CD14-positive monocyte (primary cell): ENCODE measurements at regions not wholly inside any gene's neighbourhood (a gene's known extent, or its start where the extent isn't known, plus 50 kb on each side); places are given as distances from the start of the nearest gene placed in this dataset.
"Not testable (repeated sequence)": the region's sequence is repeated elsewhere in the genome, so short reads cannot be mapped to it uniquely, and the experiment has no call there.

Experiments
- DNase-seq, 3 donors: peaks; one replicate each; pipeline ENCODE4 v3.0.0-alpha.2; 2011 to 2022
- H2AFZ ChIP-seq: 2 replicates; pipeline ENCODE4 v1.6.0; 2012; ENCODE audit warnings: mild to moderate bottlenecking, low read depth, low read length, inconsistent platforms; ENCODE audit not compliant: insufficient read depth, poor library complexity, severe bottlenecking
- H3K27ac ChIP-seq, 2 donors: 1 replicate in 1 of 2; 2 replicates in 1 of 2; pipeline ENCODE4 v1.5.1; 2012 to 2013; ENCODE audit warnings: low read length in 2 of 2, control low read depth in 1 of 2, inconsistent platforms in 1 of 2, low read depth in 1 of 2, mild to moderate bottlenecking in 1 of 2
- H3K27me3 ChIP-seq, 2 donors: one replicate each; pipeline versions ENCODE4 v1.6.0 to v1.6.1; 2011 to 2013; ENCODE audit warnings: low read length in 2 of 2; ENCODE audit not compliant: control insufficient read depth in 2 of 2, insufficient read depth in 2 of 2
- H3K36me3 ChIP-seq, 2 donors: replicated peaks in 1 of 2; 1 replicate in 1 of 2; 2 replicates in 1 of 2; pipeline versions ENCODE4 v1.5.1 to v1.6.1; 2012 to 2013; ENCODE audit warnings: low read length in 2 of 2, control low read depth in 1 of 2, inconsistent platforms in 1 of 2, mild to moderate bottlenecking in 1 of 2; ENCODE audit not compliant: insufficient read depth in 2 of 2, control insufficient read depth in 1 of 2
- H3K4me1 ChIP-seq, 2 donors: 1 replicate in 1 of 2; 2 replicates in 1 of 2; pipeline versions ENCODE4 v1.5.1 to v1.6.1; 2012 to 2013; ENCODE audit warnings: low read length in 2 of 2, control low read depth in 1 of 2, inconsistent platforms in 1 of 2, mild to moderate bottlenecking in 1 of 2, moderate library complexity in 1 of 2; ENCODE audit not compliant: insufficient read depth in 2 of 2, control insufficient read depth in 1 of 2
- H3K4me2 ChIP-seq: replicated peaks from 2 replicates; pipeline ENCODE3; 2012; ENCODE audit warnings: low read length, moderate library complexity, mild to moderate bottlenecking; ENCODE audit not compliant: poor library complexity, severe bottlenecking; ENCODE audit errors: extremely low read depth
- H3K4me3 ChIP-seq, 3 experiments: fragments of 200-600 bp in 1 of 3; sonication (generic) in 1 of 3; replicated peaks in 1 of 3; 1 replicate in 2 of 3; 2 replicates in 1 of 3; pipeline ENCODE4 v1.5.1; 2011 to 2013; ENCODE audit warnings: low read length in 3 of 3, mild to moderate bottlenecking in 3 of 3, control low read depth in 2 of 3, low read depth in 2 of 3, inconsistent platforms in 1 of 3, moderate library complexity in 1 of 3
- H3K79me2 ChIP-seq: 2 replicates; pipeline ENCODE4 v1.6.0; 2012; ENCODE audit warnings: mild to moderate bottlenecking, control low read depth, inconsistent platforms, low read length, moderate library complexity; ENCODE audit not compliant: insufficient read depth
- H3K9ac ChIP-seq: 2 replicates; pipeline ENCODE4 v1.6.0; 2017; ENCODE audit warnings: low read length, mild to moderate bottlenecking; ENCODE audit not compliant: insufficient read depth, poor library complexity, severe bottlenecking
- H3K9me3 ChIP-seq, 2 donors: replicated peaks in 1 of 2; 1 replicate in 1 of 2; 2 replicates in 1 of 2; pipeline versions ENCODE4 v1.5.1 to v1.6.1; 2012 to 2013; ENCODE audit warnings: low read length in 2 of 2, control low read depth in 1 of 2; ENCODE audit not compliant: control insufficient read depth in 1 of 2, insufficient read depth in 1 of 2
- H4K20me1 ChIP-seq: 2 replicates; pipeline ENCODE4 v1.6.0; 2012; ENCODE audit warnings: mild to moderate bottlenecking, low read length, control low read depth, moderate library complexity; ENCODE audit not compliant: insufficient read depth
- H3K27ac Mint-ChIP-seq, 7 donors: one replicate each; pipeline ENCODE4 v1.8.0; 2020; ENCODE audit warnings: mild to moderate bottlenecking in 7 of 7, mixed read lengths in 7 of 7, moderate library complexity in 6 of 7, inconsistent platforms in 2 of 7
- H3K27me3 Mint-ChIP-seq, 3 donors: one replicate each; pipeline ENCODE4 v1.8.0; 2021 to 2022; ENCODE audit warnings: low read depth in 3 of 3, mild to moderate bottlenecking in 3 of 3, mixed read lengths in 3 of 3, moderate library complexity in 3 of 3, inconsistent platforms in 1 of 3
- H3K36me3 Mint-ChIP-seq, 2 donors: one replicate each; pipeline ENCODE4 v1.8.0; 2020; ENCODE audit warnings: mixed read lengths in 2 of 2, inconsistent platforms in 1 of 2, mild to moderate bottlenecking in 1 of 2
- H3K4me1 Mint-ChIP-seq: one replicate; pipeline ENCODE4 v1.8.0; 2020; ENCODE audit warnings: mild to moderate bottlenecking, mixed read lengths
- H3K4me3 Mint-ChIP-seq, 2 donors: one replicate each; pipeline ENCODE4 v1.8.0; 2020; ENCODE audit warnings: mild to moderate bottlenecking in 2 of 2, mixed read lengths in 2 of 2, moderate library complexity in 1 of 2
- H3K9me3 Mint-ChIP-seq, 7 donors: one replicate each; pipeline ENCODE4 v1.8.0; 2020 to 2022; ENCODE audit warnings: mixed read lengths in 7 of 7, mild to moderate bottlenecking in 6 of 7, moderate library complexity in 6 of 7, inconsistent platforms in 2 of 7
- WGBS: methylation state at CpG from one replicate; pipeline ENCODE4 v1.1.5; 2013; ENCODE audit warnings: missing lambda C conversion rate; ENCODE audit not compliant: insufficient coverage; 5-methylcytosine and 5-hydroxymethylcytosine counted together
- intact Hi-C, 2 donors: fragments of 100-400 bp; cut with micrococcal nuclease; formaldehyde crosslinking; loops; one replicate each; pipeline versions ENCODE4 v1.15.0 to v1.15.1; 2023
- TF ChIP-seq, protein P1 (sequence below): fragments of 200-600 bp; IDR thresholded peaks from one replicate; pipeline ENCODE4 v1.8.0; 2022; ENCODE audit warnings: antibody characterized with exemption, mild to moderate bottlenecking

GRCh38 chr15:22263738-22264137 is 183.4 kb downstream of the OR4M2 start:
- peaks cover under 1 to 4% (median 3%) of the 10 kb centered on the region in 7 donors for H3K9me3 Mint-ChIP-seq
- H3K27me3 Mint-ChIP-seq, result peaks cover 2 to 12% (median 4%) of the 10 kb centered on the region in 3 donors
- H4K20me1 ChIP-seq, result no peaks in the 10 kb centered on the region
- H3K27me3 ChIP-seq, result no peaks in the 10 kb centered on the region
- TF ChIP-seq, protein P1, sequence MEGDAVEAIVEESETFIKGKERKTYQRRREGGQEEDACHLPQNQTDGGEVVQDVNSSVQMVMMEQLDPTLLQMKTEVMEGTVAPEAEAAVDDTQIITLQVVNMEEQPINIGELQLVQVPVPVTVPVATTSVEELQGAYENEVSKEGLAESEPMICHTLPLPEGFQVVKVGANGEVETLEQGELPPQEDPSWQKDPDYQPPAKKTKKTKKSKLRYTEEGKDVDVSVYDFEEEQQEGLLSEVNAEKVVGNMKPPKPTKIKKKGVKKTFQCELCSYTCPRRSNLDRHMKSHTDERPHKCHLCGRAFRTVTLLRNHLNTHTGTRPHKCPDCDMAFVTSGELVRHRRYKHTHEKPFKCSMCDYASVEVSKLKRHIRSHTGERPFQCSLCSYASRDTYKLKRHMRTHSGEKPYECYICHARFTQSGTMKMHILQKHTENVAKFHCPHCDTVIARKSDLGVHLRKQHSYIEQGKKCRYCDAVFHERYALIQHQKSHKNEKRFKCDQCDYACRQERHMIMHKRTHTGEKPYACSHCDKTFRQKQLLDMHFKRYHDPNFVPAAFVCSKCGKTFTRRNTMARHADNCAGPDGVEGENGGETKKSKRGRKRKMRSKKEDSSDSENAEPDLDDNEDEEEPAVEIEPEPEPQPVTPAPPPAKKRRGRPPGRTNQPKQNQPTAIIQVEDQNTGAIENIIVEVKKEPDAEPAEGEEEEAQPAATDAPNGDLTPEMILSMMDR, result no peak
- H3K9ac ChIP-seq, result no peak overlapping the region
- H3K36me3 ChIP-seq, result no peaks in the 10 kb centered on the region
- H3K4me3 Mint-ChIP-seq, result no peak overlapping the region
- 91% methylated on average over 5 of the region's 5 CpGs for WGBS
- peaks cover 4% of the 10 kb centered on the region for H3K4me1 Mint-ChIP-seq
- peaks cover 14 to 15% of the 10 kb centered on the region in 2 donors for H3K4me1 ChIP-seq
- H3K79me2 ChIP-seq, result no peaks in the 10 kb centered on the region
- no peaks in the 10 kb centered on the region for H3K36me3 Mint-ChIP-seq
- peak in 1 of 3 donors; percentile 32 for DNase-seq
- H3K9me3 ChIP-seq, result peaks cover 0 to 7% of the 10 kb centered on the region in 2 donors
- no peak overlapping the region for H3K27ac Mint-ChIP-seq
- H3K27ac ChIP-seq, result no peak overlapping the region
- no peak overlapping the region for H3K4me2 ChIP-seq
- H2AFZ ChIP-seq, result no peak overlapping the region
- no peak overlapping the region for H3K4me3 ChIP-seq
- intact Hi-C loops, result no loop called here

DNA sequence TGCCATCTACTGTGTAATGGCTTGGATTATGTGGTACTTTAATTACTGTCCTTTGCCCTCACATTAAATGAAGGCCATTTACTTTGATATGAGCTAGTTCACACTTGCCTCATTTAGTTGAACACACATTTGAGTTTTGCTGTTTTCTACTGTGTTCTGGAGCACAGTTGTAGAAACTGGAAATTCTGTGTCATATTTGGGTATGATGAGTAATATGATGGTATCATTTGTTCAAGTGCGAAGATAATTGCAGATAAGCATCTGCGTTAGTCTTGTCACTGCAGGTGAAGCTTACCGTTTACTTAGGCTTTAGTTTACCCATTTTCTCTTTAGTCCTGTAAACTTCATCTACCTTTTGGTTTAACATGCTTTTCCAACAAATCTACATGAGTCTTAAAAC is 183.9 kb downstream of the OR4M2 start:
- H3K79me2 ChIP-seq, DNase-seq, H3K9me3 Mint-ChIP-seq, H3K9me3 ChIP-seq, H3K36me3 ChIP-seq, H3K27me3 Mint-ChIP-seq, H3K4me3 Mint-ChIP-seq, intact Hi-C loops, H3K4me3 ChIP-seq, H2AFZ ChIP-seq, H3K9ac ChIP-seq, H3K27ac Mint-ChIP-seq, H3K27ac ChIP-seq, H3K4me1 Mint-ChIP-seq, H3K27me3 ChIP-seq, H4K20me1 ChIP-seq, H3K36me3 Mint-ChIP-seq, H3K4me2 ChIP-seq: not testable (repeated sequence)
- no CpG with 5 or more reads among the region's 3 CpGs for WGBS
- peaks cover 14 to 15% of the 10 kb centered on the region in 2 donors for H3K4me1 ChIP-seq
